ENCODE measurements at regions not wholly inside any gene's neighbourhood (a gene's known extent, or its start where the extent isn't known, plus 50 kb on each side); places are given as distances from the start of the nearest gene placed in this dataset.

GRCh38 chr19:29098091-29098490 is 114.9 kb downstream of the UQCRFS1 start:
- TF ChIP-seq POLR2A (IDR thresholded peaks at IDR 0.05) (no peak), CTCF (IDR thresholded peaks at IDR 0.05) (no peak)
